HG03469 (cell line): ENCODE measurements at regions not wholly inside any gene's neighbourhood (a gene's known extent, or its start where the extent isn't known, plus 50 kb on each side); places are given as distances from the start of the nearest gene placed in this dataset.

Source experiments
- ATAC-seq: cut with Tn5 transposase; IDR thresholded peaks from one replicate; pipeline ENCODE4 v1.9.1; 2021; ENCODE audit warnings: mild to moderate bottlenecking, moderate library complexity, moderate number of reproducible peaks; ENCODE audit not compliant: unreplicated experiment

DNA sequence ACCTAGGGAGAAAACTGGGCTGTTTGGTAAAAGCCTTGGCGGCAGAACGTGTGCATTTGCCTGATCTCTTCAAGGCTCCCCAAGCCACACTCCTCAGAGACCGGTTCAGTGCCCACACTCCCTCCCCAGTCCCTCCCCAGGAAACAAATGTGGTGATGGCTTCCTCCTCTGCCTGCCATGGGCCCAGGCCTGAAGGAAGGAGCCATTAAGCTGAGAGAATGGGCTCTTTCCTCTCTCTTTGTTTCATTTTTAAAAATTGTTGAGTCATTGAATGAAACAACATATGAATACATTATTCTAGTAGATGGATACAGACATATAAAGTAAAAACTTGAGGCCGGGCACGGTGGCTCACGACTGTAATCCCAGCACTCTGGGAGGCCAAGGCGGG, 50.6 kb upstream of the YWHAQ start:
- no peak for ATAC-seq

DNA sequence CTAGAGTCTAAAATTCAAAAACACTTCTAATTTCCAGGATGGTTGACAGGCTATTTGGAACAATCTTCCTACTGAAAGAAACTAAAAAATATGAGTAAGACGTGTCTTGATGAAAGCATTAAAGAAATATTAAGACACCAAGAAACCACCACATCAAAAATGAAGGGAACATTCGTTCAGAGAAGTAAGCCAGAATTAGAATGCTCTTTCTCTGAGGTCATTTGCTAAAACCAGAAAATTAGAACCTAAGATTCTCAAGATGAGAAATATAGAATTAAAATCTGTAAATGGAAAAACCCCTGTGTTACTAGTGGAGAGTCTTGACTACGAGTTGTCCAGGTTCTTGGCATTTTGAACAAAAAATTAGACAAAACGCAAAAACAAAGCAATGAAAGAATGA, 54.8 kb upstream of the YWHAQ start:
- ATAC-seq, result no peak

- no peak for ATAC-seq
Observed at GRCh38 chr2:9686061-9686460, 55.3 kb upstream of the YWHAQ start.

GRCh38 chr2:9690252-9690651, 59.5 kb upstream of the YWHAQ start:
- ATAC-seq, result no peak

- no peak for ATAC-seq
Observed at GRCh38 chr2:9690716-9691498, 60.1 kb upstream of the YWHAQ start.

DNA sequence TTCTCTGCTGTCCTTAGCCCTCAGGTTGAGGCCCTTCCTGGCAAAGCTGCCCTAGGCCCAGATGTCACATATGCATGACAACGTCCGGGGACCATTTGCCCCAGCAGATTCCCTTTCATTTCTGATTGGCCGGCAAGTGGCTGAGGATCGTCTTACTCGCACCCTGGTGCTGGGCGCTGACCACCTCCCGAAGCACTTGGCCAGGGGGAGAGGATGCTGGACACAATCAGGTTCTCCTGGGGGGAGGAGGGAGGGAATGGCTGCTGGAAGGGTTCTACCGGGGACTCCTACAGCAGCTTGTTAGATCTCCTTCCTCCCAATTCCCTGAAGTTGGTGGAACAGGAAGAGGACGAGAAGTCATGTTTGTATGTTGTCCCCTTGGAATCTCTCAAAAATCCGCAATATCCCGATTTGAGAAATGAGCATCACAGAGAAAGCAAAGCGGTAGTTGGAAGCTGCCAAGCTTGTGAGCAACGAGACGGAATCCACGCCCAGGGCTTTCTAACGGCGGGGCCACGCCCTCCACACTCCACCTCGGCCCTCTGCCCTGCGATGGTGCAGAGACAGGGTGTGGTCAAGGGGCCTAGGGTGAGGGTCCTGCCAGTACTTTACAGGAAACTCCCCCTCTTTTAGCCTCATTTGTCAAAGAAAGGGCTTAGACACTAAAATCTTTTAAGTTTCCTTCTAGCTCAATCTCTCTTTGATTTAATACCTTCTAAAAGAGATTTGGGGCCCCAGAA, 61.8 kb upstream of the YWHAQ start:
- ATAC-seq, result peak; percentile 13

DNA sequence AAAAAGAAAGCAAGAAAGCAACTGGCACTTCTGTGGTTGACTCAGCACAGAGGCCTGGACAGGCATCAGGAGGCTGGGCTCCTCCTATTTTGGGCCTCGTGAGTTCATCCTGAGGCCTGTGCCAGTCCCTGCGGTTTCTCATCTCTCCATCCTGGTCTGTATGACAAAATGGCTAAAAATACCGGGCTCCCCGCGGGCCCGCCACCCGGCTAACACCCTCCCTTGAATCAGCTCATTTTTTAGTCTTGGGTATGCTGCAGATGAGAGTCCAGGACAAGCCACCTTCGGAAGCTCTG, 62.3 kb upstream of the YWHAQ start:
- peak; percentile 37 for ATAC-seq

GRCh38 chr2:9693646-9694045, 62.8 kb upstream of the YWHAQ start:
- no peak for ATAC-seq

- no peak for ATAC-seq
Observed at GRCh38 chr2:9694661-9695234, 64.0 kb upstream of the YWHAQ start.

GRCh38 chr2:9695941-9696340, 65.1 kb upstream of the YWHAQ start:
- no peak for ATAC-seq

- ATAC-seq, result no peak
Observed at GRCh38 chr2:9696731-9697130, 65.9 kb upstream of the YWHAQ start.

DNA sequence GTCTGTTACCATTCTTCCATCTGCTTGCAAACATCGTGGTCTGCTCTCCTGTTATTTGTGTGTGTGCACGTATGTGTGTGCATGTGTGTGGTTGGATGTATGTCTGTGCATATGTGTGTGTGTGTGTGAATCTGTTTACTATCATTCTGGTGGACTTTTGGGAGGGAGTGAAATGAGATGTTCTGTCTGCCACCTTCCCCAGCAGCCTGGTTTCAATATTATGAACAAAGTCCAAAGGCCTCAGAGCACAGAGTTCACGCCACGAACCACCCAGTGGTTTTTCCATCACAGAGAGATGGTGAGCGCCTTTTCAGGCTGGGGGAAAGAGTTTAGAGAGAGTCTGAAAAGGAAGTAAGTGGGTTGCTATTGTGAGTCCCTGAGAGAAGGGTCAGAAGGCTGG, 67.1 kb upstream of the YWHAQ start:
- ATAC-seq, result no peak

DNA sequence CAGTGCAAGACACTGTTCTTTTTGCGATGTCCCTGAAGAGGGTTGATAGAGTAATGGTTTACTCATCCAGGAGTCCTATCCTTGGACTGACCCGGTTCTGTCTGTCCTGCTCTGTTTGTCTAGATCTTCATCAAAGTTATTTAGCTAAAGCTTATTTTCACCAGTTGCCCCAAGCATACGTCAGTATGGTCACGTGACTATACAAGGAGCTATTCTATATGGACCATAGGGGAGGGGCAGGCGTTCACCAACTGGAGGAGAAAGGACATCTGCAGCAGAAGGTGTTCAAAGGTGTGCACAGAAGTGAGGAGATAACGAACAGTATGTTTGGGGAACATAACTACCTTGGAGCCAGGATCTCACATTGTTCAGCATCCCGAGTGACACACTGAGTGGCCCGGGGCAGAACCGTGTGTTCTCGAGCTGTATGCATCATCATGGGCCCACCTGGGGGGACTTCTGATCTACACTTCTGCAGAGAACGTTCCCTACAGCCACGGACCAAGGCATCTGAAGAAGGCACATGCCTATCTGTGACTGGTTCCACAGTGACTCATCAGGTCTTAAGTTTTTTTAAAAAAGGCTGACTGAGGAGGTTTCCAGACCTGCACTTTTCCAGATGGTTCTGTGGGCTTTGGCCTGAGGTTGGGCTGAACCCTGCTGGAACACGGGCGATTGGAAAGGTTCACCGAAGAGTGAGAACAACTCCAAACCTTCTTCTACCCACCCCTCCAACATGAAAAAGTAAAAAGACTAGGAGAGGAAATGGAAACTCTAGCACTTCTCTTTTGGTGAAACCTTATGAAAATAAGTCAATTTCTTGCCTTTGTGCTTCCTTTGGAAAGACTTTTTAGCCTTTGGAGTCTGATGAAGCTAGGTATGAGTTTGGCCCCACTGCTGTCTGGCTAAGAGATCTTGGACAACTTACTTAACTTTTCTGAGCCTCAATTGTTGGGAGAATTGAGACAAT, 68.6 kb upstream of the YWHAQ start:
- no peak for ATAC-seq

- ATAC-seq, result no peak
Observed at GRCh38 chr2:9700109-9700495, 69.3 kb upstream of the YWHAQ start.

GRCh38 chr2:9702604-9703084, 71.8 kb upstream of the YWHAQ start:
- no peak for ATAC-seq

DNA sequence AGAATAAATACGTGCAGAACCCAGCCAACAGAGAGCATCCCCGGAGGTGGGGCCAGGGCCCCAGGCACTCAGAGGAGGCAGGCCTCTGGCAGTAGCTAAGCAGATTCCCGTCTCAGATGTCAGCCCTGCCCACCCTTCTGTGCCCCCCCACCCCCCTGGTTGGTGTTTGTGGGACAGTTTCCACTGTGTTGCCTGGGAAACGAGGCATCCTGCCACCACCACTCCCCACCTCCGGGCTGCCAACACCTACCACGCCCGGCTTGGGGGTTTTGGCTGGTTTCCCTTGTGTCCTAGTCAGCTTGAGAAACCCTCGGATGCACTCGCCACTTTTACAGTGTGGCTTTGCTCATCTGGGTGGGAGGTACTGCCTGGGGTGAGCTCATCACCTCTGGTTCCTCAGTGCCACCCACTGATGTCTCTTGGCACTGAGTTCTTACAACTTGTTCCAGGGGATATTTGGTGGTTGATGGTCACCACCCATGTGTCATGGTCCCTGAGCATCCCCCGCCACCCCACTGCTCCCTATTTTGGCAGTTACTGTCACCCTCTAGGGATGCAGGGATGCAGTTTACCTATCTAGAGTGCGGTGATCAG, 72.4 kb upstream of the YWHAQ start:
- no peak for ATAC-seq

DNA sequence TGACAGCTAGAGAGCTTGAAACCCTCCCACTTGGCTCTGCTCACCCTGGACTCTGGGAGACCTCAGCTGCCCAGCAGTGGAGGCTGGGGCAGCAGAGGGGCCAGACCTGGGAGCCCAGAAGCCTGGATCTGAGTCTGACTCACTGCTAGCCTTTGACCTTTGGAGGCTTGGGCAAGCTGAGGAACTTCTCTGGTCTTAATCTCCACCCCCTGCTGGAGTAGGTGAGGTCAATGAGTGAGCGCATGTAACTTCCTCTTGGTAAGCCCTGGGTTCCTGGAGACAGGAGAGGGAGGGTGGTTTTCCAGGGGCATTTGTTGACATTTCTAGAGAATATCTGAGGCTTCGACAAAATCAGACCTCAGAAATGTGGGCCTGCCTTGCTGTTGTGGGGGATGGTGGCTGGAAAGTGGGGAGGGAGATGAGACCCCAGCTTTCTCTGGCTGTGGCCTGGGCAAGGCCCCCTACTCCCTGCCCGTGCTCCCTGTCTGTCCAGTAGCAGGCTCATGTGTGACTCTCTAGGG, 73.0 kb upstream of the YWHAQ start:
- ATAC-seq, result no peak

GRCh38 chr2:9704600-9704999, 73.8 kb upstream of the YWHAQ start:
- ATAC-seq, result no peak

GRCh38 chr2:9705196-9705595, 74.4 kb upstream of the YWHAQ start:
- ATAC-seq, result no peak

GRCh38 chr2:9707008-9707407, 76.2 kb upstream of the YWHAQ start:
- no peak for ATAC-seq
